ENCODE measurements at regions not wholly inside any gene's neighbourhood (a gene's known extent, or its start where the extent isn't known, plus 50 kb on each side); places are given as distances from the start of the nearest gene placed in this dataset.

DNA sequence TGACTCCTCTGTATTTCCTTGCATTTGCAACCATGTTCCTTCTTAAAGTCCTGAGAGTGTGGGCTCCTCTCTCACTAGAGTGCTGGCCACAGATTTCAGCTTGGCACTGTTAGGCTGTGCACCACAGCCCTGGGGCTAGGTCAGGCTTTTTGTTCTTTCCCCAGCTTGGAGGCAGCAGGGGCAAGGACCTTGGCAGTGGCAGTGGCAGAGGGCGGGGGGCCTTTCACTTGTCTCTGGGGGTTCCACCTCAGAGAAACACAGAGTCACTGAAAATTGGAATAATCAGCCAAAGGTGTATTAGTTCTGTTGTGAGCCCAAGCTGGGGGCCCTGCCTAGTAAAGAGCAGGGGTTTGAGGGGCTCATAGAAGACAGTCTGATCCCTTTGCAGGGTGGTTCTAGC, 142.8 kb upstream of the CT83 start:
- TF ChIP-seq, protein P1, sequence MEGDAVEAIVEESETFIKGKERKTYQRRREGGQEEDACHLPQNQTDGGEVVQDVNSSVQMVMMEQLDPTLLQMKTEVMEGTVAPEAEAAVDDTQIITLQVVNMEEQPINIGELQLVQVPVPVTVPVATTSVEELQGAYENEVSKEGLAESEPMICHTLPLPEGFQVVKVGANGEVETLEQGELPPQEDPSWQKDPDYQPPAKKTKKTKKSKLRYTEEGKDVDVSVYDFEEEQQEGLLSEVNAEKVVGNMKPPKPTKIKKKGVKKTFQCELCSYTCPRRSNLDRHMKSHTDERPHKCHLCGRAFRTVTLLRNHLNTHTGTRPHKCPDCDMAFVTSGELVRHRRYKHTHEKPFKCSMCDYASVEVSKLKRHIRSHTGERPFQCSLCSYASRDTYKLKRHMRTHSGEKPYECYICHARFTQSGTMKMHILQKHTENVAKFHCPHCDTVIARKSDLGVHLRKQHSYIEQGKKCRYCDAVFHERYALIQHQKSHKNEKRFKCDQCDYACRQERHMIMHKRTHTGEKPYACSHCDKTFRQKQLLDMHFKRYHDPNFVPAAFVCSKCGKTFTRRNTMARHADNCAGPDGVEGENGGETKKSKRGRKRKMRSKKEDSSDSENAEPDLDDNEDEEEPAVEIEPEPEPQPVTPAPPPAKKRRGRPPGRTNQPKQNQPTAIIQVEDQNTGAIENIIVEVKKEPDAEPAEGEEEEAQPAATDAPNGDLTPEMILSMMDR (IDR thresholded peaks at IDR 0.05 in 8 of 11, conservative IDR thresholded peaks at IDR 0.05 in 3 of 11), result no peak
- TF ChIP-seq POLR2AphosphoS5 (IDR thresholded peaks at IDR 0.05) (no peak), POLR2A (IDR thresholded peaks at IDR 0.05) (no peak)
